SK-N-SH (cell line): ENCODE measurements at regions not wholly inside any gene's neighbourhood (a gene's known extent, or its start where the extent isn't known, plus 50 kb on each side); places are given as distances from the start of the nearest gene placed in this dataset.

Experiments
- EP300 ChIP-seq, 2 experiments: IDR thresholded peaks; 2 replicates each; pipeline versions ENCODE4 v1.4.0 to v1.6.1; 2012; ENCODE audit warnings: borderline replicate concordance in 1 of 2, low read depth in 1 of 2, low read length in 1 of 2
- FOXM1 ChIP-seq: IDR thresholded peaks from 2 replicates; pipeline ENCODE4 v1.4.0; 2012; ENCODE audit warnings: low read depth, mild to moderate bottlenecking
- MXI1 ChIP-seq: IDR thresholded peaks from 2 replicates; pipeline ENCODE4 v1.6.1; 2012; ENCODE audit warnings: mild to moderate bottlenecking, low read depth, low read length, improper control_type of control experiment
- NFIC ChIP-seq: IDR thresholded peaks from 2 replicates; pipeline ENCODE4 v1.4.0; 2012; ENCODE audit warnings: borderline replicate concordance
- POLR2AphosphoS5 ChIP-seq: IDR thresholded peaks from 2 replicates; pipeline ENCODE4 v1.6.1; 2012; ENCODE audit warnings: low read depth, low read length
- RFX5 ChIP-seq: IDR thresholded peaks from 2 replicates; pipeline ENCODE4 v1.6.1; 2012; ENCODE audit warnings: mild to moderate bottlenecking, improper control_type of control experiment, low read length
- SMC3 ChIP-seq: IDR thresholded peaks from 2 replicates; pipeline ENCODE4 v1.6.1; 2012; ENCODE audit warnings: low read depth, low read length, improper control_type of control experiment
- TAF1 ChIP-seq: IDR thresholded peaks from 2 replicates; pipeline ENCODE4 v1.6.1; 2012; ENCODE audit warnings: low read depth, mild to moderate bottlenecking, low read length, moderate library complexity, borderline replicate concordance
- TEAD4 ChIP-seq: IDR thresholded peaks from 2 replicates; pipeline ENCODE4 v1.4.0; 2012; ENCODE audit warnings: mild to moderate bottlenecking, borderline replicate concordance; ENCODE audit not compliant: insufficient read depth
- TF ChIP-seq, protein P1 (sequence below): fragments of 200-600 bp; sonication (generic); IDR thresholded peaks from 2 replicates; pipeline ENCODE4 v1.6.1; 2017; ENCODE audit warnings: antibody characterized with exemption, mild to moderate bottlenecking, moderate library complexity
- TF ChIP-seq, protein P2 (sequence below): IDR thresholded peaks from 2 replicates; pipeline ENCODE4 v1.4.0; 2012; ENCODE audit warnings: low read depth

DNA sequence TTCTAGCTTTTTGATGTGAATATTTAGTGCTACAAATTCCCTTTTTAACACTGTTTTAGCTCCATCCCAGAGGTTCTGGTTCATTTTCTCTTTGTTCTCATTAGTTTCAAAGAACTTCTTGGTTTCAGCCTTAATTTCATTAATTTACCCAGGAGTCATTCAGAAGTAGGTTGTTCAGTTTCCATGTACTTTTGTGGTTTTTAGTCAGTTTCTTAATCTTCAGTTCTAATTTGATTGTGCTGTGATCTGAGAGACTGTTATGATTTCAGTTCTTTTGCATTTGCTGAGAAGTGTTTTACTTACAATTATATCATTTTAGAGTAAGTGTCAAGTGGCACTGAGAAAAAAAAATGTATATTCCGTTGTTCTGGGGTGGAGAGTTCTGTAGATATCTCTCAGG, 240.1 kb upstream of the RASA1 start:
- TF ChIP-seq, protein P1, sequence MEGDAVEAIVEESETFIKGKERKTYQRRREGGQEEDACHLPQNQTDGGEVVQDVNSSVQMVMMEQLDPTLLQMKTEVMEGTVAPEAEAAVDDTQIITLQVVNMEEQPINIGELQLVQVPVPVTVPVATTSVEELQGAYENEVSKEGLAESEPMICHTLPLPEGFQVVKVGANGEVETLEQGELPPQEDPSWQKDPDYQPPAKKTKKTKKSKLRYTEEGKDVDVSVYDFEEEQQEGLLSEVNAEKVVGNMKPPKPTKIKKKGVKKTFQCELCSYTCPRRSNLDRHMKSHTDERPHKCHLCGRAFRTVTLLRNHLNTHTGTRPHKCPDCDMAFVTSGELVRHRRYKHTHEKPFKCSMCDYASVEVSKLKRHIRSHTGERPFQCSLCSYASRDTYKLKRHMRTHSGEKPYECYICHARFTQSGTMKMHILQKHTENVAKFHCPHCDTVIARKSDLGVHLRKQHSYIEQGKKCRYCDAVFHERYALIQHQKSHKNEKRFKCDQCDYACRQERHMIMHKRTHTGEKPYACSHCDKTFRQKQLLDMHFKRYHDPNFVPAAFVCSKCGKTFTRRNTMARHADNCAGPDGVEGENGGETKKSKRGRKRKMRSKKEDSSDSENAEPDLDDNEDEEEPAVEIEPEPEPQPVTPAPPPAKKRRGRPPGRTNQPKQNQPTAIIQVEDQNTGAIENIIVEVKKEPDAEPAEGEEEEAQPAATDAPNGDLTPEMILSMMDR, result no peak
- TF ChIP-seq EP300 (IDR thresholded peaks at IDR 0.05; ENCODE audit: borderline replicate concordance in 1 of 2, low read depth in 1 of 2, low read length in 1 of 2) (no peak), TAF1 (no peak), MXI1 (no peak), SMC3 (no peak), RFX5 (no peak), NFIC (no peak), FOXM1 (no peak), POLR2AphosphoS5 (no peak), TEAD4 (no peak)
- TF ChIP-seq, protein P2, sequence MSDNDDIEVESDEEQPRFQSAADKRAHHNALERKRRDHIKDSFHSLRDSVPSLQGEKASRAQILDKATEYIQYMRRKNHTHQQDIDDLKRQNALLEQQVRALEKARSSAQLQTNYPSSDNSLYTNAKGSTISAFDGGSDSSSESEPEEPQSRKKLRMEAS, result no peak
